ENCODE measurements at regions not wholly inside any gene's neighbourhood (a gene's known extent, or its start where the extent isn't known, plus 50 kb on each side); places are given as distances from the start of the nearest gene placed in this dataset.

DNA sequence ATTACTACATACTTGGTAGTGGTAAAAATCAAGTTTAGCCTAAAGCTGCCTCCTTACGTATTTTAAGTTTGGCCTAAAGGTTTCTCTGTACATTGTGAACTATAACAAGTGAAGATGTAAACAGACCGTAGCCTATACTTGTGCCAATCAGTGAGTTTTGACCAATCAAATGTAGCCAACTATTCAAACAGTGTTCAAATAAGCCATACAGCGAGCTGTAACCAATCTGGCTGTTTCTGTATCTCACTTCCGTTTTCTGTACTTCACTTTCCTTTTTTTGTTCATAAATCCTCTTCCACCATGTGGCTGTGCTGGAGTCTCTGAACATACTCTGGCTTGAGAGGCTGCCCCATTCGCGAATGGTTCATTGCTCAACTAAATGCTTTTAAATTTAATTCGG is 2504.6 kb downstream of the PCDH9 start:
- Histone ChIP-seq H3K23me2 (ENCODE audit: insufficient read length, low read depth, low read length, poor library complexity, severe bottlenecking) (no peaks in the 10 kb centered on the region), H3K27me3 (ENCODE audit: insufficient read depth, low read length) (no peaks in the 10 kb centered on the region), H2BK5ac (ENCODE audit: insufficient read length, low read length) (no peak overlapping the region), H4K91ac (ENCODE audit: insufficient read length, low read depth, low read length) (no peak overlapping the region), H2BK20ac (ENCODE audit: low read depth, low read length, poor library complexity, severe bottlenecking) (no peak overlapping the region), H3K4ac (ENCODE audit: low read depth, low read length) (no peak overlapping the region), H3K79me1 (ENCODE audit: insufficient read depth, low read depth, low read length, poor library complexity, severe bottlenecking) (no peaks in the 10 kb centered on the region), H3K79me2 (ENCODE audit: insufficient read depth, low read length) (no peaks in the 10 kb centered on the region), H2AK5ac (ENCODE audit: insufficient read length, low read length) (no peak overlapping the region), H3K4me2 (ENCODE audit: insufficient read depth, insufficient read length, low read length) (no peak overlapping the region), H4K5ac (ENCODE audit: insufficient read length, low read depth, low read length) (no peak overlapping the region), H3K56ac (ENCODE audit: insufficient read length, low read depth, low read length) (no peak overlapping the region), H3K23ac (ENCODE audit: insufficient read length, low read depth, low read length) (no peak overlapping the region), H3T11ph (ENCODE audit: low read length) (no peak overlapping the region), H2AFZ (ENCODE audit: low read length) (no peak overlapping the region), H3K9me3 (ENCODE audit: control insufficient read depth, low read depth, low read length) (no peaks in the 10 kb centered on the region), H4K20me1 (ENCODE audit: control insufficient read depth, insufficient read depth, insufficient read length) (no peaks in the 10 kb centered on the region), H2BK120ac (ENCODE audit: low read depth, low read length, poor library complexity, severe bottlenecking) (no peak overlapping the region), H4K8ac (replicated peaks; ENCODE audit: insufficient read length, low read depth, low read length) (no peak overlapping the region), H2BK15ac (ENCODE audit: low read depth, low read length) (no peak overlapping the region), H3K27ac (ENCODE audit: insufficient read length, low read depth, low read length) (no peak overlapping the region), H3K9ac (ENCODE audit: extremely low read depth, insufficient read length, low read length) (no peak overlapping the region), H3K4me1 (ENCODE audit: insufficient read depth, low read length) (peaks cover 3% of the 10 kb centered on the region; the same call in 1 of the 2 replicates), H3K18ac (ENCODE audit: insufficient read length, low read depth, low read length) (no peak overlapping the region), H3K14ac (ENCODE audit: insufficient read depth, low read length) (no peak overlapping the region), H2BK12ac (ENCODE audit: insufficient read length, low read depth, low read length) (no peak overlapping the region)
- Mint-ChIP-seq H3K4me1 (peaks cover 0 to 4% of the 10 kb centered on the region in 2 experiments; a peak in 2 of 4 replicates), H3K4me3 (no peak overlapping the region), H3K9me3 (no peaks in the 10 kb centered on the region; a peak in 2 of 5 replicates), H3K27ac (no peak overlapping the region), H3K36me3 (ENCODE audit: insufficient read depth in 1 of 3, low read depth in 3 of 3) (no peaks in the 10 kb centered on the region; a peak in 1 of 7 replicates), H3K27me3 (ENCODE audit: low read depth) (no peaks in the 10 kb centered on the region)
- TF ChIP-seq, protein P1, sequence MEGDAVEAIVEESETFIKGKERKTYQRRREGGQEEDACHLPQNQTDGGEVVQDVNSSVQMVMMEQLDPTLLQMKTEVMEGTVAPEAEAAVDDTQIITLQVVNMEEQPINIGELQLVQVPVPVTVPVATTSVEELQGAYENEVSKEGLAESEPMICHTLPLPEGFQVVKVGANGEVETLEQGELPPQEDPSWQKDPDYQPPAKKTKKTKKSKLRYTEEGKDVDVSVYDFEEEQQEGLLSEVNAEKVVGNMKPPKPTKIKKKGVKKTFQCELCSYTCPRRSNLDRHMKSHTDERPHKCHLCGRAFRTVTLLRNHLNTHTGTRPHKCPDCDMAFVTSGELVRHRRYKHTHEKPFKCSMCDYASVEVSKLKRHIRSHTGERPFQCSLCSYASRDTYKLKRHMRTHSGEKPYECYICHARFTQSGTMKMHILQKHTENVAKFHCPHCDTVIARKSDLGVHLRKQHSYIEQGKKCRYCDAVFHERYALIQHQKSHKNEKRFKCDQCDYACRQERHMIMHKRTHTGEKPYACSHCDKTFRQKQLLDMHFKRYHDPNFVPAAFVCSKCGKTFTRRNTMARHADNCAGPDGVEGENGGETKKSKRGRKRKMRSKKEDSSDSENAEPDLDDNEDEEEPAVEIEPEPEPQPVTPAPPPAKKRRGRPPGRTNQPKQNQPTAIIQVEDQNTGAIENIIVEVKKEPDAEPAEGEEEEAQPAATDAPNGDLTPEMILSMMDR (conservative IDR thresholded peaks at IDR 0.05) = no peak
- no peak for DNase-seq
- WGBS (ENCODE audit: extremely low coverage, insufficient read length, low lambda C conversion rate) = no CpG with 5 or more reads among the region's 7 CpGs
